GM12873 (cell line): ENCODE measurements at regions not wholly inside any gene's neighbourhood (a gene's known extent, or its start where the extent isn't known, plus 50 kb on each side); places are given as distances from the start of the nearest gene placed in this dataset.

Experiments used
- CTCF ChIP-seq: IDR thresholded peaks from 2 replicates; pipeline ENCODE4 v1.5.1; 2012; ENCODE audit warnings: low read depth, mild to moderate bottlenecking, moderate library complexity, low read length, control low read depth; ENCODE audit not compliant: insufficient read depth; ENCODE audit errors: missing control alignments

GRCh38 chr5:6236170-6236793 lies 142.1 kb downstream of the MED10 start:
- TF ChIP-seq CTCF, result no peak

GRCh38 chr5:6235726-6236125 lies 142.6 kb downstream of the MED10 start:
- TF ChIP-seq CTCF, result no peak

- no peak for TF ChIP-seq CTCF
Measured at GRCh38 chr5:6228257-6229250, 149.8 kb downstream of the MED10 start.

- no peak for TF ChIP-seq CTCF
Measured at GRCh38 chr5:6225121-6225607, 153.2 kb downstream of the MED10 start.

- TF ChIP-seq CTCF, result no peak
Measured at GRCh38 chr5:6224406-6224805, 153.9 kb downstream of the MED10 start.

- no peak for TF ChIP-seq CTCF
Measured at GRCh38 chr5:6222899-6223298, 155.4 kb downstream of the MED10 start.

- no peak for TF ChIP-seq CTCF
Measured at GRCh38 chr5:6222121-6222520, 156.2 kb downstream of the MED10 start.
